Hepatocyte (in vitro differentiated cells): ENCODE measurements at regions not wholly inside any gene's neighbourhood (a gene's known extent, or its start where the extent isn't known, plus 50 kb on each side); places are given as distances from the start of the nearest gene placed in this dataset.

ENCODE experiments used
- CTCF ChIP-seq: fragments of 200-600 bp; sonication (generic); IDR thresholded peaks from 2 replicates; pipeline ENCODE4 v1.5.1; 2016; ENCODE audit warnings: antibody characterized with exemption, mild to moderate bottlenecking; ENCODE audit not compliant: poor library complexity
- EZH2 ChIP-seq: fragments of 200-600 bp; sonication (generic); IDR thresholded peaks from 2 replicates; pipeline ENCODE4 v1.6.1; 2016; ENCODE audit warnings: antibody characterized with exemption, mild to moderate bottlenecking, borderline replicate concordance
- EZH2phosphoT487 ChIP-seq: fragments of 200-600 bp; sonication (generic); IDR thresholded peaks from one replicate; pipeline ENCODE4 v1.6.1; 2018; ENCODE audit warnings: antibody characterized with exemption, mild to moderate bottlenecking, low read depth, moderate library complexity; ENCODE audit not compliant: unreplicated experiment, severe bottlenecking

GRCh38 chr6:21359926-21360325 lies 233.6 kb upstream of the SOX4 start:
- TF ChIP-seq CTCF (no peak), EZH2 (no peak), EZH2phosphoT487 (no peak)
